Right lobe of liver (tissue), 4 donors: ENCODE measurements at regions not wholly inside any gene's neighbourhood (a gene's known extent, or its start where the extent isn't known, plus 50 kb on each side); places are given as distances from the start of the nearest gene placed in this dataset.

Experiments used
- POLR2A ChIP-seq: fragments of 450-650 bp; IDR thresholded peaks from one replicate; pipeline ENCODE4 v1.6.1; 2017; ENCODE audit warnings: antibody characterized with exemption, mild to moderate bottlenecking
- TF ChIP-seq, protein P1 (sequence below), 4 donors: fragments of 200-600 bp in 3 of 4; fragments of 450-650 bp in 1 of 4; IDR thresholded peaks; one replicate each; pipeline versions ENCODE4 v1.5.1 to v1.8.0; 2016 to 2022; ENCODE audit warnings: antibody characterized with exemption in 4 of 4, mild to moderate bottlenecking in 2 of 4
- donor health status: DM: no; HTN: no; CAD: no.
- donor health status: DM: no; HTN: no; CAD: no.
- donor health status: DM: no; HTN: yes; CAD: no.

- TF ChIP-seq, protein P1, sequence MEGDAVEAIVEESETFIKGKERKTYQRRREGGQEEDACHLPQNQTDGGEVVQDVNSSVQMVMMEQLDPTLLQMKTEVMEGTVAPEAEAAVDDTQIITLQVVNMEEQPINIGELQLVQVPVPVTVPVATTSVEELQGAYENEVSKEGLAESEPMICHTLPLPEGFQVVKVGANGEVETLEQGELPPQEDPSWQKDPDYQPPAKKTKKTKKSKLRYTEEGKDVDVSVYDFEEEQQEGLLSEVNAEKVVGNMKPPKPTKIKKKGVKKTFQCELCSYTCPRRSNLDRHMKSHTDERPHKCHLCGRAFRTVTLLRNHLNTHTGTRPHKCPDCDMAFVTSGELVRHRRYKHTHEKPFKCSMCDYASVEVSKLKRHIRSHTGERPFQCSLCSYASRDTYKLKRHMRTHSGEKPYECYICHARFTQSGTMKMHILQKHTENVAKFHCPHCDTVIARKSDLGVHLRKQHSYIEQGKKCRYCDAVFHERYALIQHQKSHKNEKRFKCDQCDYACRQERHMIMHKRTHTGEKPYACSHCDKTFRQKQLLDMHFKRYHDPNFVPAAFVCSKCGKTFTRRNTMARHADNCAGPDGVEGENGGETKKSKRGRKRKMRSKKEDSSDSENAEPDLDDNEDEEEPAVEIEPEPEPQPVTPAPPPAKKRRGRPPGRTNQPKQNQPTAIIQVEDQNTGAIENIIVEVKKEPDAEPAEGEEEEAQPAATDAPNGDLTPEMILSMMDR (IDR thresholded peaks at IDR 0.05) = no peak
- no peak for TF ChIP-seq POLR2A
These were observed 170.8 kb downstream of the PMAIP1 start for GRCh38 chr18:60070631-60071030.
